Omental fat pad (tissue), 3 donors: ENCODE measurements at regions not wholly inside any gene's neighbourhood (a gene's known extent, or its start where the extent isn't known, plus 50 kb on each side); places are given as distances from the start of the nearest gene placed in this dataset. TPM values are rescaled to one million over a fixed set of nuclear protein-coding genes. Genes with fewer than 3 reads are reported as not detected.

ENCODE experiments used
- ATAC-seq: fragments of 150-250 bp; one replicate; pipeline ENCODE4 v1.9.1; 2016; ENCODE audit warnings: mild to moderate bottlenecking, moderate library complexity; ENCODE audit not compliant: low FRiP score
- DNase-seq: peaks from one replicate; pipeline ENCODE4 v3.0.0-alpha.2; 2019; ENCODE audit warnings: low spot score
- CTCF ChIP-seq, 3 donors: fragments of 450-650 bp; IDR thresholded peaks; one replicate each; pipeline ENCODE4 v1.5.1; 2016 to 2017; ENCODE audit warnings: antibody characterized with exemption in 3 of 3, mild to moderate bottlenecking in 3 of 3, moderate library complexity in 2 of 3
- small RNA-seq: library from RNA; depleted of rRNA; stranded (forward); fragments of <200 nt; gene quantifications from one replicate; pipeline ENCODE3, GENCODE V24; 2016

GRCh38 chr1:63262459-63262770, 60.0 kb upstream of the FOXD3 start:
- no peak for TF ChIP-seq CTCF (IDR thresholded peaks at IDR 0.05)
- no peak for DNase-seq
- no peak for ATAC-seq

GRCh38 chr1:63264161-63264560, 58.2 kb upstream of the FOXD3 start:
- ATAC-seq (no peak), DNase-seq (no peak)
- no peak for TF ChIP-seq CTCF (IDR thresholded peaks at IDR 0.05)

GRCh38 chr1:63266857-63267256, 55.5 kb upstream of the FOXD3 start:
- no peak for DNase-seq
- no peak for ATAC-seq
- TF ChIP-seq CTCF (IDR thresholded peaks at IDR 0.05) = no peak

- no peak for TF ChIP-seq CTCF (IDR thresholded peaks at IDR 0.05)
- ATAC-seq (no peak), DNase-seq (no peak)
These were observed 53.5 kb upstream of the FOXD3 start for GRCh38 chr1:63268876-63269275.

- DNase-seq (no peak), ATAC-seq (no peak)
- no peak for TF ChIP-seq CTCF (IDR thresholded peaks at IDR 0.05)
These were observed 52.8 kb upstream of the FOXD3 start for GRCh38 chr1:63269571-63269970.

Small RNA genes lying in the stretch of these regions (small RNA-seq; reads per million reads assigned to genes)
- not detected for gene RNA5SP49
